Colon (tissue), 2 donors: ENCODE measurements at regions not wholly inside any gene's neighbourhood (a gene's known extent, or its start where the extent isn't known, plus 50 kb on each side); places are given as distances from the start of the nearest gene placed in this dataset.
"Not testable (repeated sequence)": the region's sequence is repeated elsewhere in the genome, so short reads cannot be mapped to it uniquely, and the experiment has no call there.

Experiments
- FAIRE-seq: peaks from 2 replicates; lab custom pipeline; 2012; peaks lifted over from hg19 to GRCh38; lab: Jason Lieb, UNC
- donor health status: control.
- donor health status: control.

GRCh38 chr7:106583706-106584690 lies 77.0 kb downstream of the CCDC71L start:
- FAIRE-seq, result no peak

GRCh38 chr7:106583100-106583499 lies 77.9 kb downstream of the CCDC71L start:
- FAIRE-seq, result no peak

GRCh38 chr7:106582365-106582764 lies 78.6 kb downstream of the CCDC71L start:
- no peak for FAIRE-seq

GRCh38 chr7:106579086-106579485 lies 81.9 kb downstream of the CCDC71L start:
- FAIRE-seq, result not testable (repeated sequence)

- no peak for FAIRE-seq
Measured at GRCh38 chr7:106575138-106575823, 85.7 kb downstream of the CCDC71L start.

- FAIRE-seq, result no peak
Measured at GRCh38 chr7:106573738-106574137, 87.2 kb downstream of the CCDC71L start.

GRCh38 chr7:106573125-106573663 lies 87.8 kb downstream of the CCDC71L start:
- FAIRE-seq, result no peak

GRCh38 chr7:106572394-106573124 lies 88.4 kb downstream of the CCDC71L start:
- FAIRE-seq, result no peak

GRCh38 chr7:106571563-106571962 lies 89.4 kb downstream of the CCDC71L start:
- FAIRE-seq, result no peak

GRCh38 chr7:106570948-106571418 lies 90.0 kb downstream of the CCDC71L start:
- FAIRE-seq, result no peak

- FAIRE-seq, result no peak
Measured at GRCh38 chr7:106570146-106570545, 90.8 kb downstream of the CCDC71L start.

GRCh38 chr7:106569500-106569929 lies 91.4 kb downstream of the CCDC71L start:
- no peak for FAIRE-seq

GRCh38 chr7:106568680-106569499 lies 92.1 kb downstream of the CCDC71L start:
- FAIRE-seq, result no peak

GRCh38 chr7:106568002-106568679 lies 92.8 kb downstream of the CCDC71L start:
- FAIRE-seq, result no peak

- FAIRE-seq, result not testable (repeated sequence)
Measured at GRCh38 chr7:106567204-106568001, 93.6 kb downstream of the CCDC71L start.

GRCh38 chr7:106566672-106567071 lies 94.3 kb downstream of the CCDC71L start:
- no peak for FAIRE-seq

- FAIRE-seq, result no peak
Measured at GRCh38 chr7:106566196-106566595, 94.8 kb downstream of the CCDC71L start.

- no peak for FAIRE-seq
Measured at GRCh38 chr7:106565428-106565827, 95.5 kb downstream of the CCDC71L start.

- no peak for FAIRE-seq
Measured at GRCh38 chr7:106563466-106564150, 97.3 kb downstream of the CCDC71L start.
